IPS-18a (cell line): ENCODE measurements at regions not wholly inside any gene's neighbourhood (a gene's known extent, or its start where the extent isn't known, plus 50 kb on each side); places are given as distances from the start of the nearest gene placed in this dataset.
"Not testable (repeated sequence)": the region's sequence is repeated elsewhere in the genome, so short reads cannot be mapped to it uniquely, and the experiment has no call there.

Experiments
- H3K27ac ChIP-seq: one replicate; pipeline ENCODE4 v1.5.1; 2013; ENCODE audit warnings: low read length
- H3K27me3 ChIP-seq: one replicate; pipeline ENCODE4 v1.6.1; 2013; ENCODE audit warnings: mild to moderate bottlenecking, low read length; ENCODE audit not compliant: control insufficient read depth, insufficient read depth
- H3K36me3 ChIP-seq: one replicate; pipeline ENCODE4 v1.6.1; 2013; ENCODE audit warnings: low read depth, low read length; ENCODE audit not compliant: control insufficient read depth
- H3K4me1 ChIP-seq: one replicate; pipeline ENCODE4 v1.6.1; 2013; ENCODE audit warnings: low read depth, low read length; ENCODE audit not compliant: control insufficient read depth
- H3K4me3 ChIP-seq: one replicate; pipeline ENCODE4 v1.5.1; 2013; ENCODE audit warnings: low read length
- H3K9ac ChIP-seq: one replicate; pipeline ENCODE4 v1.6.1; 2013; ENCODE audit warnings: mild to moderate bottlenecking, low read length, moderate library complexity
- H3K9me3 ChIP-seq: one replicate; pipeline ENCODE4 v1.6.1; 2013; ENCODE audit warnings: low read depth, low read length; ENCODE audit not compliant: control insufficient read depth

- Histone ChIP-seq H3K27ac (no peak overlapping the region), H3K27me3 (no peaks in the 10 kb centered on the region), H3K4me1 (no peaks in the 10 kb centered on the region), H3K9me3 (no peaks in the 10 kb centered on the region), H3K4me3 (no peak overlapping the region), H3K36me3 (no peaks in the 10 kb centered on the region), H3K9ac (no peak overlapping the region)
These were observed 167.9 kb upstream of the FREM1 start for GRCh38 chr9:15077946-15078729.

GRCh38 chr9:15073620-15074019, 163.4 kb upstream of the FREM1 start:
- H3K4me1 ChIP-seq, result no peaks in the 10 kb centered on the region
- no peak overlapping the region for H3K4me3 ChIP-seq
- H3K27ac ChIP-seq, result no peak overlapping the region
- H3K9ac ChIP-seq, result no peak overlapping the region
- H3K36me3 ChIP-seq, result no peaks in the 10 kb centered on the region
- no peaks in the 10 kb centered on the region for H3K27me3 ChIP-seq
- H3K9me3 ChIP-seq, result no peaks in the 10 kb centered on the region

- H3K4me3 ChIP-seq, result no peak overlapping the region
- no peaks in the 10 kb centered on the region for H3K4me1 ChIP-seq
- H3K27ac ChIP-seq, result no peak overlapping the region
- peaks cover under 1% of the 10 kb centered on the region for H3K9me3 ChIP-seq
- no peak overlapping the region for H3K9ac ChIP-seq
- H3K36me3 ChIP-seq, result no peaks in the 10 kb centered on the region
- H3K27me3 ChIP-seq, result no peaks in the 10 kb centered on the region
These were observed 160.5 kb upstream of the FREM1 start for GRCh38 chr9:15070716-15071115.

- no peaks in the 10 kb centered on the region for H3K4me1 ChIP-seq
- H3K9ac ChIP-seq, result no peak overlapping the region
These were observed 158.9 kb upstream of the FREM1 start for GRCh38 chr9:15069106-15069505.

GRCh38 chr9:15068261-15068660, 158.0 kb upstream of the FREM1 start:
- no peaks in the 10 kb centered on the region for H3K27me3 ChIP-seq
- peaks cover 3% of the 10 kb centered on the region for H3K9me3 ChIP-seq
- no peaks in the 10 kb centered on the region for H3K36me3 ChIP-seq
- H3K4me3 ChIP-seq, result no peak overlapping the region
- no peak overlapping the region for H3K27ac ChIP-seq
- no peak overlapping the region for H3K9ac ChIP-seq
- H3K4me1 ChIP-seq, result no peaks in the 10 kb centered on the region

More at GRCh38 chr9:15069106-15069505, 158.9 kb upstream of the FREM1 start:
- Histone ChIP-seq H3K4me3 (no peak overlapping the region), H3K9me3 (peaks cover 3% of the 10 kb centered on the region), H3K27me3 (no peaks in the 10 kb centered on the region), H3K27ac (no peak overlapping the region), H3K36me3 (no peaks in the 10 kb centered on the region)

GRCh38 chr9:15059003-15059402, 148.8 kb upstream of the FREM1 start:
- no peak overlapping the region for H3K4me3 ChIP-seq
- H3K9ac ChIP-seq, result no peak overlapping the region
- no peaks in the 10 kb centered on the region for H3K4me1 ChIP-seq
- no peaks in the 10 kb centered on the region for H3K27me3 ChIP-seq
- no peaks in the 10 kb centered on the region for H3K36me3 ChIP-seq
- no peak overlapping the region for H3K27ac ChIP-seq
- H3K9me3 ChIP-seq, result no peaks in the 10 kb centered on the region

- H3K4me1 ChIP-seq, result no peaks in the 10 kb centered on the region
- H3K9me3 ChIP-seq, result no peaks in the 10 kb centered on the region
- no peaks in the 10 kb centered on the region for H3K27me3 ChIP-seq
- H3K36me3 ChIP-seq, result no peaks in the 10 kb centered on the region
- H3K27ac ChIP-seq, result no peak overlapping the region
- H3K4me3 ChIP-seq, result no peak overlapping the region
- no peak overlapping the region for H3K9ac ChIP-seq
These were observed 148.0 kb upstream of the FREM1 start for GRCh38 chr9:15058236-15058635.

GRCh38 chr9:15055284-15055683, 145.1 kb upstream of the FREM1 start:
- H3K27ac ChIP-seq, H3K9me3 ChIP-seq, H3K4me1 ChIP-seq, H3K27me3 ChIP-seq, H3K4me3 ChIP-seq, H3K9ac ChIP-seq, H3K36me3 ChIP-seq: not testable (repeated sequence)

- no peaks in the 10 kb centered on the region for H3K27me3 ChIP-seq
- no peaks in the 10 kb centered on the region for H3K36me3 ChIP-seq
- no peaks in the 10 kb centered on the region for H3K4me1 ChIP-seq
- no peak overlapping the region for H3K4me3 ChIP-seq
- H3K27ac ChIP-seq, result no peak overlapping the region
- no peak overlapping the region for H3K9ac ChIP-seq
- H3K9me3 ChIP-seq, result no peaks in the 10 kb centered on the region
These were observed 138.5 kb upstream of the FREM1 start for GRCh38 chr9:15048772-15049171.

- Histone ChIP-seq H3K4me3 (no peak overlapping the region), H3K27ac (no peak overlapping the region), H3K27me3 (no peaks in the 10 kb centered on the region), H3K9me3 (no peaks in the 10 kb centered on the region), H3K4me1 (no peaks in the 10 kb centered on the region), H3K9ac (no peak overlapping the region), H3K36me3 (no peaks in the 10 kb centered on the region)
These were observed 136.9 kb upstream of the FREM1 start for GRCh38 chr9:15047028-15047551.

- no peak overlapping the region for H3K4me3 ChIP-seq
- H3K27ac ChIP-seq, result no peak overlapping the region
- no peaks in the 10 kb centered on the region for H3K36me3 ChIP-seq
- H3K4me1 ChIP-seq, result no peaks in the 10 kb centered on the region
- H3K27me3 ChIP-seq, result no peaks in the 10 kb centered on the region
- no peaks in the 10 kb centered on the region for H3K9me3 ChIP-seq
- H3K9ac ChIP-seq, result no peak overlapping the region
These were observed 123.1 kb upstream of the FREM1 start for GRCh38 chr9:15033316-15033715.

- no peaks in the 10 kb centered on the region for H3K9me3 ChIP-seq
- H3K4me1 ChIP-seq, result no peaks in the 10 kb centered on the region
- H3K27me3 ChIP-seq, result no peaks in the 10 kb centered on the region
- no peak overlapping the region for H3K4me3 ChIP-seq
- no peak overlapping the region for H3K9ac ChIP-seq
- no peaks in the 10 kb centered on the region for H3K36me3 ChIP-seq
- H3K27ac ChIP-seq, result no peak overlapping the region
These were observed 122.6 kb upstream of the FREM1 start for GRCh38 chr9:15032860-15033259.
